ENCODE measurements at regions not wholly inside any gene's neighbourhood (a gene's known extent, or its start where the extent isn't known, plus 50 kb on each side); places are given as distances from the start of the nearest gene placed in this dataset.

GRCh38 chr10:83580373-83581012, 558.8 kb upstream of the GHITM start:
- TF ChIP-seq CTCF (IDR thresholded peaks at IDR 0.05): no peak
- no peak for TF ChIP-seq USF2 (IDR thresholded peaks at IDR 0.05)
- TF ChIP-seq CHD2 (IDR thresholded peaks at IDR 0.05; ENCODE audit: low read length, partially characterized antibody): no peak
- no peak for TF ChIP-seq RAD21 (conservative IDR thresholded peaks at IDR 0.05 in 1 of 2, IDR thresholded peaks at IDR 0.05 in 1 of 2)
- TF ChIP-seq HMGXB4 (CRISPR knock-in tag; IDR thresholded peaks at IDR 0.05; ENCODE audit: borderline replicate concordance): no peak
- no peak for TF ChIP-seq POLR2A (IDR thresholded peaks at IDR 0.05; ENCODE audit: low read length)
- no peak for TF ChIP-seq KDM1A (IDR thresholded peaks at IDR 0.05; ENCODE audit: low read depth)
- no peak for TF ChIP-seq HDAC2 (IDR thresholded peaks at IDR 0.05)
- no peak for TF ChIP-seq REST (IDR thresholded peaks at IDR 0.05)
- no peak for TF ChIP-seq SMC3 (IDR thresholded peaks at IDR 0.05)
- no peak for TF ChIP-seq E2F6 (IDR thresholded peaks at IDR 0.05; ENCODE audit: borderline replicate concordance, low read depth)
- no peak for TF ChIP-seq RFX5 (IDR thresholded peaks at IDR 0.05)
- no peak for TF ChIP-seq EP300 (IDR thresholded peaks at IDR 0.05)
- no peak for TF ChIP-seq SREBF2 (IDR thresholded peaks at IDR 0.05)

Measured in A549 (cell line).